GM19324 (cell line): ENCODE measurements at regions not wholly inside any gene's neighbourhood (a gene's known extent, or its start where the extent isn't known, plus 50 kb on each side); places are given as distances from the start of the nearest gene placed in this dataset.

ENCODE experiments used
- ATAC-seq: cut with Tn5 transposase; IDR thresholded peaks from one replicate; pipeline ENCODE4 v1.9.1; 2021; ENCODE audit warnings: mild to moderate bottlenecking, moderate library complexity; ENCODE audit not compliant: unreplicated experiment, low FRiP score

- no peak for ATAC-seq
These were observed 350.1 kb downstream of the GRXCR1 start for GRCh38 chr4:43242606-43243005.

DNA sequence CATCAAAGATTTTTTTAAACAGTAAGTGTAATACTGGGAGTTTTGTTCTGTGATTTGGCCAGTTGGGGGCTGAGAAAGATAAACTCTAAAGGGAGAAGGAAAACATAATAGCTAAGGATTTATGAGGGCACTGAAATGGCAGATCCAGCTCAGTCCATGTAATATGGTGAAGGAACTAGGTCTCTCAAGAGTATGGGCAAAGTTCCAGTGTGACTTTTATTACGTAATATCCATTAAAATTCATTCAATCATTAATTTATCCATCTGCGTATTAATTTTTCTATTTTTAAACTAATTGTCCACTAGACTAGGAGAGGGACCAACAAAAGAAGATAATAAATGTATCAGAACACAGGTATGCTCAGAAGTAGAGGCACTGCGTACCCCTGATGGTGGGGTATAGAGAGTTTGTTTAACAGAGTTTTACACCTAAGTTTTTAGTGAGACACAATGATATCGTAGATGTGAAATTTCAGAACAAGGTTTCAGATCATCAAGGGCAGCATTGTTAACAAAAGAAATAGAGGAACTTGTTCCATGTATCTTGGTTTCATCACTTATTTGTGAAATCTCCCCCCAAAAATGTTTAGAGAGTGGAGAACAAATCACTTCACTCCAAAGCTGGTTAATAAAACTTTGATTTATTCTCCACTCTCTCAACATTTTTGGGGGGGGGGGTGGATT is 351.1 kb downstream of the GRXCR1 start:
- ATAC-seq: no peak

- peak; percentile 82 for ATAC-seq
These were observed 352.3 kb downstream of the GRXCR1 start for GRCh38 chr4:43244688-43245382.

GRCh38 chr4:43251841-43252240 is 359.3 kb downstream of the GRXCR1 start:
- no peak for ATAC-seq

GRCh38 chr4:43253541-43253940 is 361.0 kb downstream of the GRXCR1 start:
- no peak for ATAC-seq

GRCh38 chr4:43264730-43265129 is 372.2 kb downstream of the GRXCR1 start:
- no peak for ATAC-seq

- ATAC-seq: no peak
These were observed 379.4 kb downstream of the GRXCR1 start for GRCh38 chr4:43271946-43272345.

DNA sequence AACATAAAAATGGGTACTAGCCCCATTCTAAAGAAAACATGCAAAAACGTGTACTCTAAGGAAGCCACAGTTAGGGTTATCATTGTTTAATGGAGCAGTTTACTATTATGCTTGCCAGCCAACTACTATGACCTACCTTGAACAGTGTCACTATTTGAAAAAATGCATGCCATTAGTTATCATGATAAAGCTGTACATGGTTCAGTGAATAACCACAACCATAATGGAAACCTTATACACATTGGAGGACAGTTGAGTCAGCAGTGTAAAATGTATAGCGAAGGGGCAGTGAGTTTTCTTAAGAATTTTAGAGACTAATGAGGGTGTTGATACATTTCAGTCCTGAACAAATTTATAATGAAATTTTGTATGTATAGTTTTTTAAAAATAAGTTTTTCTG is 381.9 kb downstream of the GRXCR1 start:
- ATAC-seq: no peak

- no peak for ATAC-seq
These were observed 383.3 kb downstream of the GRXCR1 start for GRCh38 chr4:43275779-43276178.

DNA sequence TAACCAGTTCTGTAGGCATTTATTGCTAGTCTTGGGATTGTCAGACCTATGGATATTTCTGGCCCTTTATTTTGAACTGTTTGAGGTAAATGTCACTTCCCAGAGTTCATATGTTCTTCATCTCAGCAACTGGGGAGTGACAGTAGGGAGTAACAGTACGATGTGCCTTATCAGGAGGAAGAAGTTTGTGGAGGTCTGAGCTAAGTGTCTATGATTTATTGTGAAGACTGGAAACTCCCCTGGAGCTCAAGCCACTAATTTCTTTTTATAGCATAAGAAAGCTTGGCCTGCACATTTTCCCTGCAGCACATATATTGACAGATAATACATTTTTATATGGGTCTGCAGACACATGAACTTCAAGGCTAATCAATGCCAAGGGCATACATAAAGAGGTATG is 383.8 kb downstream of the GRXCR1 start:
- no peak for ATAC-seq

DNA sequence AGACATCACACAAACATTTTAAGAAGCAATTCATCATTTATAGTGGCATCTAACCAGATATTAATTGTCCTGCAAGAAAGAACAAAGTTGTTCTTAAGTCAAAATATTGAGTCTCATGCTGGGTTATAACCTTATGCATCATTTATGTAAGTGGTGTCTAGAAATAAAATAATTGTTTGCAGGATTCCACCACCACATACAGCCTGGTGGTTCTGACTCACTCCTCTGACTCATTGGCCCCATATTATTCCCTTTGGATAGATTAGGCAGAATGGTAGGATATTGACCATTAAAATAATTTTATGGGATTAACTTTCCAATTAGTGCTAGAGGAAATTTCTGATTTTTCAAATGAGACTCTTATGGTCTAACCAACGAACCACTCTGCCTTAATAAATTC is 384.5 kb downstream of the GRXCR1 start:
- ATAC-seq: no peak

DNA sequence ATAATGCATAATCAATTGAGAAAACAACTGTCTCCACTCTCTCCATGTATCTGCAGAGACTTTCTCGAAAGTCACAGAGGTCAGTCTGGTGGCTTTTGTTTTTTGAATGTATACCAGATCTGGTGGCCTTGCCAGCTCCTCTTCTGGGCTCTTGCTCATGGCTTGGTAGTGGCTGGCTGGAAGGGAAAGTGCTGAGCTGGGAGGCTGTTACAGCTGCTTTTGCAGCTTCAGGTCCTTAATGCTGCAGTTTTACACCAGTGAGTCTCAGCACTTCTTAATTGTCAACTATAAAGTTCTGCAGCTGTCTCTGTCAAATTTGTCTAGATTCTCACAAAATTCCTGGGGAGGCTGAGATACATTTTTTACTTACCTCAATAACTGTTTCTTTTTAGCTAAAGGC is 390.0 kb downstream of the GRXCR1 start:
- ATAC-seq: no peak

- ATAC-seq: no peak
These were observed 393.6 kb downstream of the GRXCR1 start for GRCh38 chr4:43286137-43286536.

DNA sequence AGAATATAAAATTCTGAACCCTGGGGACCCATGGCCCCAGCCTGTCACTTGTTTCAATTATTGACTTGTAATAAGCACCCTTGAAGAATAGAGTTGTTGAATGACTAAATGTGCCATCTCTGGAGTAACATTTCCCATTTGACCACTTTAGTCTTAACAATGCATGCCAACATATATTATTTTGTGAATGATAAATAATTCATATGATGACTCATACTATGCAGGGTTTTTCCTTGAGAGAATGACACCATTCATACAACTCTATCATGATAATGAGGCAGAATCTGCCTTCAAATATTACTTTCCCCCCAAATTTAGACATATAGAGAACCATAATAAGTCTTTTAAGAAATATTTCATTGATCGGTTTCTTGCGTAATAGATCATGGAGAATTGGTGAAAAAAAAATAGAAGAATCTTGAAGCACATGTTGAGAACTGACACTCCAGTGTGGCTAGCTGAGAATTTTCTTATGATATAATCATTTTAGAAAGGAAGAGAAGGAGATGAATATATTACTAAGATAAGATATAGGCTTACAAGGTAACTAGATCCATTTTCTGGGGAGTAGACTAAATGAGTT is 404.5 kb downstream of the GRXCR1 start:
- no peak for ATAC-seq

- no peak for ATAC-seq
These were observed 424.3 kb downstream of the GRXCR1 start for GRCh38 chr4:43316813-43317212.

- no peak for ATAC-seq
These were observed 432.9 kb downstream of the GRXCR1 start for GRCh38 chr4:43325220-43325967.

DNA sequence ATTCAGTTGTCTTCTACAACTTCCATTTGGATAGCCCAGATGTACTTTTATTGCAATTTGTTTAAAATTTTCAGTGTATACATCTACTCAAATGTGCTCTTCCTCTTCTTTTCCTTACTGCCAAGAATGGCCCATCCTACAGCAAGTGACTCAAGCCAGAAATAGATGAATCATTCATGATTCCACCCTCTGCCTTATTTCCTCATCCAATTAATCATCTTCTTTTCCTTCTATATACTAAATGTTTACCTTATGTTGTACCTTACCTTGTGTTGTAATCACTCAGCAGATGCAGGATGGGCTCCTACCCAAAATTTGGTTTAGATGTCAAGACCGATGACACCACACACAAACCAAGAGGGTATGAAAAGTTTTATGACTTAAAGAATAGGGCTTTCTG is 437.8 kb downstream of the GRXCR1 start:
- no peak for ATAC-seq

- no peak for ATAC-seq
These were observed 438.9 kb downstream of the GRXCR1 start for GRCh38 chr4:43331226-43332051.

DNA sequence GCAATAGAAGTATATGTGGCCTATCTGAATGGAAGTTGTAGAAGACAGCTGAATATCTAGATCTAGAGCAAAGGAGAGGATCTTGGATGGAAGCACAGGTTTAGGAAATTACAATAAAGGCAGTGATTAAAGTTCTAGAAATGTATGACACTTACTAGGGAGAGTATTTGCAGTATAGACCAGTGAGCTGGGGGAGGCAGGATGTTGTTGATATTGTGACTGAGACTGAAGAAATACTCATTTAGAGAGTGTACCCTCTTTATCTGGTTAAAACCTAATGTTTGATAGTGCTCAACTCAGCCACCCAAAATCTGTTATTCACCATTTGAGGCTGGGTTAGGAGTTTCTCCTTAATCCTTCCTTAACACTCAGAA is 439.5 kb downstream of the GRXCR1 start:
- ATAC-seq: no peak

- no peak for ATAC-seq
These were observed 445.2 kb downstream of the GRXCR1 start for GRCh38 chr4:43337707-43338106.
